ENCODE measurements at regions not wholly inside any gene's neighbourhood (a gene's known extent, or its start where the extent isn't known, plus 50 kb on each side); places are given as distances from the start of the nearest gene placed in this dataset.
"Not testable (repeated sequence)": the region's sequence is repeated elsewhere in the genome, so short reads cannot be mapped to it uniquely, and the experiment has no call there.

DNA sequence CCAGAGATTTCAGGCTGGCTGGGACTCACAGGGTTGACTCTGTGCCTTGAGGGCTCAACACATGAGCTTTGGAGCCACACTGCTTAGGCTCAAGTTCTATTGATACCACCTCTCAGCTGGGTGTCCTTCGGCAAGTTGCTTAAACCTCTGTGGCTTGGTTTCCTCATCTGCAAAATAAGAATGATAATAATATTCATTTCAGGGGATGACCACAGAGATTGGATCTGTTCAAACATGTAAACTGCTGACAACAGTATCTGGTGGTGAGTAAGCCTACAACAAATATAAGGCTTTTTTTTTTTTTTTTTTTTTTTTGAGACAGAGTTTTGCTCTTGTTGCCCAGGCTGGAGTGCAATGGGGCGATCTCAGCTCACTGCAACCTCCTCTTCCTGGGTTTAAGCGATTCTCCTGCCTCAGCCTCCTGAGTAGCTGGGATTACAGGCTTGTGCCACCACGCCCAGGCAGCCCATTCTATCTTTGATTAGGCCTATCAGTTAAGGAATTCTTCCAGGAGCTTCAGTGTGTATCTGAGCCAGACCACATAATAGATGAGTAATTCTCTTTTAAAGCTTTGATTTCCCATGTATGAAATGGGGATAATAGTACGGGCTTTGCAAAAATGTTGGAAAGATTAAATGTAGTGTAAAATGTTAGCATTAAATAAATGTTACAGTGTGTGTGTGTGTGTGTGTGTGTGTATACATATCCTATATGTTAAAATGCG is 437.6 kb downstream of the PRDM2 start:
- no peak for DNase-seq (ENCODE audit: low read depth, low spot score)
- in situ Hi-C loops (cut with HindIII; ENCODE audit: low pct_unique_long_range_greater_than_20kb, low sequenced_read_pairs): no loop called here

- in situ Hi-C loops (cut with HindIII; ENCODE audit: low pct_unique_long_range_greater_than_20kb, low sequenced_read_pairs): no loop called here
- DNase-seq (ENCODE audit: low read depth, low spot score): no peak
These were observed 438.1 kb downstream of the PRDM2 start for GRCh38 chr1:14138135-14138506.

DNA sequence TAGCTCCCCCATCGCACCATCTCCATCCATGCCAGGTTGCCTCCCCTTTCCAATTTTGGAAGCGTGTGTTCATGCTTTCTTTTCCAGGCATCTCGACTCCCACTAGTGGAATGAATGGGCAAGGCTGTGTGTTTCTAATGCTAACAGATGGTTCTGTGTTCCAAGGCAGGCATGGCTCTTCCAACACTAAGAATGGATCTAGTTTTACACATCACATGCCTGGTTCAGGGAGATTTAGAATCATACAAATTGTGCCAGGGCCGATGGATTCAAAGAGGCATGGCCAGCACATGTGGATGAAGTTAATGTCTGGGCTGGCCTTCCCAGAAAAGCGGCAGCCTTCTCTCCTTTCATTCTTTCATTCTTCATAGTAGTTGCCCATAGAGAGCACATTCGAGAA is 438.7 kb downstream of the PRDM2 start:
- in situ Hi-C loops (cut with HindIII; ENCODE audit: low pct_unique_long_range_greater_than_20kb, low sequenced_read_pairs): no loop called here

GRCh38 chr1:14140831-14141401 is 440.9 kb downstream of the PRDM2 start:
- DNase-seq (ENCODE audit: low read depth, low spot score): no peak
- in situ Hi-C loops (cut with HindIII; ENCODE audit: low pct_unique_long_range_greater_than_20kb, low sequenced_read_pairs): no loop called here

More for the DNA sequence above, 438.7 kb downstream of the PRDM2 start:
- peak; percentile 65 for DNase-seq (ENCODE audit: low read depth, low spot score)

GRCh38 chr1:14141656-14142055 is 441.7 kb downstream of the PRDM2 start:
- DNase-seq (ENCODE audit: low read depth, low spot score): no peak
- in situ Hi-C loops (cut with HindIII; ENCODE audit: low pct_unique_long_range_greater_than_20kb, low sequenced_read_pairs): no loop called here

GRCh38 chr1:14142397-14143100 is 442.6 kb downstream of the PRDM2 start:
- in situ Hi-C loops (cut with HindIII; ENCODE audit: low pct_unique_long_range_greater_than_20kb, low sequenced_read_pairs): no loop called here
- DNase-seq (ENCODE audit: low read depth, low spot score): no peak

DNA sequence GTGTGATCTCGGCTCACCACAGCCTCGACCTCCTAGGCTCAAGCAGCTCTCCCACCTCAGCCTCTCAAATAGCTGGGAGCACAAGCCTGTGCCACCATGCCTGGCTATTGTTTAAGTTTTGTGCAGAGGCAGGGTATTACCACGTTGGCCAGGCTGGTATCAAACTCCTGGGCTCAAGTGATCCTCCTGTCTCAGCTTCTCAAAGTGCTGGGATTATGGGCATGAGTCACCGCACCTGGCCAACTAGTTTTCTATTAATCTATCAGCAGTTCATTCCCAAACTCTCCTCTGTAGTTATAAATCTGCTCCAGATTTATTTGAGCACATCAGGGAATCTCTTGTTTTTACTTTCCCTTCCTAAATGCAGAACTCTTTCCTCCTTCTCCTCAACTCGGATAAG is 443.8 kb downstream of the PRDM2 start:
- in situ Hi-C loops (cut with HindIII; ENCODE audit: low pct_unique_long_range_greater_than_20kb, low sequenced_read_pairs): no loop called here
- no peak for DNase-seq (ENCODE audit: low read depth, low spot score)

GRCh38 chr1:14148526-14148925 is 448.5 kb downstream of the PRDM2 start:
- no peak for DNase-seq (ENCODE audit: low read depth, low spot score)
- in situ Hi-C loops (cut with HindIII; ENCODE audit: low pct_unique_long_range_greater_than_20kb, low sequenced_read_pairs): no loop called here

- DNase-seq (ENCODE audit: low read depth, low spot score): peak; percentile 84
- in situ Hi-C loops (cut with HindIII; ENCODE audit: low pct_unique_long_range_greater_than_20kb, low sequenced_read_pairs): no loop called here
These were observed 449.1 kb upstream of the KAZN start for GRCh38 chr1:14149431-14149830.

- in situ Hi-C loops (cut with HindIII; ENCODE audit: low pct_unique_long_range_greater_than_20kb, low sequenced_read_pairs): no loop called here
- no peak for DNase-seq (ENCODE audit: low read depth, low spot score)
These were observed 441.9 kb upstream of the KAZN start for GRCh38 chr1:14156543-14156942.

DNA sequence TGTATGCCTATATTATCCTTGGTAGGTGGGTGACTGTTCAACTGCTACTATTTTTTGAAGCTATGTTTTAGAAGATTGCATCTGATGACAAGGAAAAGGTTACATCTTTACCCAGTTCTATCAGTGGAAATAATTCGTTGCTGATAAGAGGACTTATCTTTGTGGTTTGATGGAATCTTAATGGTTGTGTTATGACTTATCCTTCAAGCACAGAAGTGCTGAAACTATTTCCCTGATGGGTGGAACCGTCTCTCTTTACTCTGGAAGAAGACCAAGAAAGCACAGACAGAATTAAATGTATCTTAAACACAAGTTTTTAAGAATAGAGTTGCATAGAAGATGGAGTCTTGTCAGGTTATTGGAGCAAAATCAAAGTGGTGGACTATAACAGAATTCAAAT is 437.7 kb upstream of the KAZN start:
- DNase-seq (ENCODE audit: low read depth, low spot score): no peak
- in situ Hi-C loops (cut with HindIII; ENCODE audit: low pct_unique_long_range_greater_than_20kb, low sequenced_read_pairs): no loop called here

- in situ Hi-C loops (cut with HindIII; ENCODE audit: low pct_unique_long_range_greater_than_20kb, low sequenced_read_pairs): no loop called here
- no peak for DNase-seq (ENCODE audit: low read depth, low spot score)
These were observed 435.2 kb upstream of the KAZN start for GRCh38 chr1:14163246-14163645.

GRCh38 chr1:14165371-14165801 is 433.1 kb upstream of the KAZN start:
- in situ Hi-C loops (cut with HindIII; ENCODE audit: low pct_unique_long_range_greater_than_20kb, low sequenced_read_pairs): no loop called here
- no peak for DNase-seq (ENCODE audit: low read depth, low spot score)

DNA sequence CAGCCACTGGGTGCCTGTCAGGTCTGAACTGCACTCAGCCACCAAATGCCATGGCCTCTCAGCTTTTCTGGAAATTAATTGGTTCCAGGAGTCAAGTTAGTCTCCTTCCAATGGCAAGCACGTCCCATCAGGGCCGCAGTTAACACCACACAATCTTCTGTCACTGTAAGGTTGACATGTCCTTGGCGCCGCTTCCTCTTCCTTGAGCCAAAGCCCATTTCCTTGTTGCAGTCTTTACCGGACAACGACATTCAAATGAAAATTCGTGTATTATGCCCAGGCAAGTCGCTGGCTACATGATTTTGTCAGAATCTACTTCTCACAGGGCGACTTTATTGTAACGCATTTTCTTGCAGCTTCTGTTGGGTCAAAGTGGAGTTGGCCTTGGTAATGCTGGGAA is 430.6 kb upstream of the KAZN start:
- in situ Hi-C loops (cut with HindIII; ENCODE audit: low pct_unique_long_range_greater_than_20kb, low sequenced_read_pairs): no loop called here

DNA sequence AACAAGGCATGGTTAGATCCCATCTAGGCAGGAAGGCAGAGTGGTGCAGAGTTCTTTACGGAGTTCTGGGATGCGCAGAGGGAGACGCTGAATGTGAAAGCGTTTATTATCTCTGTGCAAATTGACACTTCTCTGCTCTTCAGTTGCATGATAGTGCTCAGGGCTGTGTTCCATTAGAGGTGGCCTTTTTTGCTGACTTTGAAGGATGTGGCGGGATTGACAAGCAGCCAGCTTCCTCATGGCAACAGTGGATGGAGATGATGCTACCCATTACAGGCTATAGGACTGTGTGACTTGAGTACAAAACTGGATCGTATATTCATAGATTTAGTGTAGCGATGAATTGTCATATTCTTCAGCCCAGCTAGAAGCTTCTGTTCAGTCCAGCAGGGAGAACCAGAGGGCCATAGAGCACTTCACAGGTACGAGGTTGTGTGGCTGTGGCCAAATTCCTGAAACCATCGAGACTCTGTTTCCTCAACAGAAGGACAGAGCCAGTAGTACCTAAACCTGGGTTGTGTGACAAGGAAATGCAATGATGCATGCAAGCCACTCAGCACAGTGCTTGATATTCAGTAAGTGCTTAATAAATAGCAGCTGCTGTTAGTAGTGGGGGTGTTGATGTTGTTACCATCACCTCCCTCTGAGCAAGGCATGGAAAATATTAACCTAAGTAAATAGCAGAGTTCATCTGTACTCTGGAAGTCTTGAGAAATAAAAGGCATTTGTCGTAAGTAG is 430.0 kb upstream of the KAZN start:
- in situ Hi-C loops (cut with HindIII; ENCODE audit: low pct_unique_long_range_greater_than_20kb, low sequenced_read_pairs): no loop called here
- DNase-seq (ENCODE audit: low read depth, low spot score): no peak

More for the DNA sequence above, 430.6 kb upstream of the KAZN start:
- no peak for DNase-seq (ENCODE audit: low read depth, low spot score)

- in situ Hi-C loops (cut with HindIII; ENCODE audit: low pct_unique_long_range_greater_than_20kb, low sequenced_read_pairs): no loop called here
- no peak for DNase-seq (ENCODE audit: low read depth, low spot score)
These were observed 424.9 kb upstream of the KAZN start for GRCh38 chr1:14173598-14173997.

GRCh38 chr1:14177866-14178265 is 420.6 kb upstream of the KAZN start:
- DNase-seq (ENCODE audit: low read depth, low spot score); in situ Hi-C loops (cut with HindIII; ENCODE audit: low pct_unique_long_range_greater_than_20kb, low sequenced_read_pairs): not testable (repeated sequence)

- in situ Hi-C loops (cut with HindIII; ENCODE audit: low pct_unique_long_range_greater_than_20kb, low sequenced_read_pairs): no loop called here
- DNase-seq (ENCODE audit: low read depth, low spot score): no peak
These were observed 417.7 kb upstream of the KAZN start for GRCh38 chr1:14180738-14181137.
